H1 (cell line): ENCODE measurements at regions not wholly inside any gene's neighbourhood (a gene's known extent, or its start where the extent isn't known, plus 50 kb on each side); places are given as distances from the start of the nearest gene placed in this dataset.

Source experiments
- CTCF ChIA-PET: fragments of 300-600 bp; sonication (Branson Sonifier 250); formaldehyde crosslinking; loops from one replicate; lab custom pipeline; 2021; ENCODE audit not compliant: partially characterized antibody; lab: Charles Lee
- POLR2A ChIA-PET: fragments of 300-600 bp; sonication (Branson Sonifier 250); formaldehyde crosslinking; loops from one replicate; lab custom pipeline; 2021; ENCODE audit warnings: inconsistent platforms; ENCODE audit not compliant: partially characterized antibody; lab: Charles Lee
- DNase-seq, 2 experiments: peaks; one replicate each; pipeline versions ENCODE4 v3.0.0 to v3.0.0-alpha.2; 2010 to 2022; ENCODE audit warnings: low spot score in 2 of 2, low read depth in 1 of 2, mixed read lengths in 1 of 2
- FAIRE-seq: peaks from 2 replicates; lab custom pipeline; 2011; peaks lifted over from hg19 to GRCh38; lab: Jason Lieb, UNC
- H2AFZ ChIP-seq: 2 replicates; pipeline ENCODE4 v1.8.1; 2012; ENCODE audit warnings: low read length, inconsistent platforms
- H2AK5ac ChIP-seq: 2 replicates; pipeline ENCODE4 v1.6.1; 2013; ENCODE audit warnings: low read depth, low read length
- H2BK120ac ChIP-seq: replicated peaks from 2 replicates; pipeline ENCODE3; 2013; ENCODE audit warnings: low read depth, low read length, inconsistent platforms
- H2BK12ac ChIP-seq: 2 replicates; pipeline ENCODE4 v1.6.1; 2013; ENCODE audit warnings: low read depth, low read length
- H2BK15ac ChIP-seq: 2 replicates; pipeline ENCODE4 v1.6.1; 2013; ENCODE audit warnings: low read length
- H2BK20ac ChIP-seq: 2 replicates; pipeline ENCODE4 v1.6.1; 2013; ENCODE audit warnings: low read length
- H2BK5ac ChIP-seq: 2 replicates; pipeline ENCODE4 v1.6.1; 2013; ENCODE audit warnings: low read depth, low read length
- H3K14ac ChIP-seq: 2 replicates; pipeline ENCODE4 v1.6.1; 2013; ENCODE audit warnings: inconsistent platforms; ENCODE audit not compliant: insufficient read length
- H3K18ac ChIP-seq: 2 replicates; pipeline ENCODE4 v1.6.1; 2013; ENCODE audit warnings: low read length; ENCODE audit errors: extremely low read depth
- H3K23ac ChIP-seq: 2 replicates; pipeline ENCODE4 v1.6.1; 2013; ENCODE audit warnings: inconsistent platforms; ENCODE audit not compliant: insufficient read length
- H3K23me2 ChIP-seq: 2 replicates; pipeline ENCODE4 v1.6.1; 2013; ENCODE audit warnings: low read depth, low read length
- H3K27ac ChIP-seq: 2 replicates; pipeline ENCODE4 v1.6.1; 2011; ENCODE audit warnings: low read depth, low read length, inconsistent platforms
- H3K27me3 ChIP-seq, 4 experiments: replicated peaks in 1 of 4; 1 replicate in 1 of 4; 2 replicates in 3 of 4; pipeline versions ENCODE4 v1.6.1 to v1.8.1; 2011 to 2013; ENCODE audit warnings: low read length in 3 of 4, mild to moderate bottlenecking in 3 of 4, inconsistent platforms in 2 of 4, mixed read lengths in 2 of 4, moderate library complexity in 1 of 4; ENCODE audit not compliant: control insufficient read depth in 3 of 4, insufficient read depth in 3 of 4; ENCODE audit errors: extremely low read depth in 1 of 4
- H3K36me3 ChIP-seq, 4 experiments: 2 replicates each; pipeline versions ENCODE4 v1.6.1 to v1.8.1; 2011 to 2013; ENCODE audit warnings: mild to moderate bottlenecking in 4 of 4, low read length in 3 of 4, moderate library complexity in 2 of 4, control low read depth in 1 of 4, inconsistent platforms in 1 of 4; ENCODE audit not compliant: insufficient read depth in 4 of 4, control insufficient read depth in 2 of 4
- H3K4ac ChIP-seq: replicated peaks from 2 replicates; pipeline ENCODE3; 2013; ENCODE audit warnings: low read length, low read depth, mixed read lengths, inconsistent platforms; ENCODE audit not compliant: insufficient read length
- H3K4me1 ChIP-seq, 4 experiments: replicated peaks in 1 of 4; 1 replicate in 1 of 4; 2 replicates in 3 of 4; pipeline versions ENCODE4 v1.6.1 to v1.8.1; 2011 to 2013; ENCODE audit warnings: low read length in 3 of 4, inconsistent platforms in 2 of 4, mixed read lengths in 1 of 4; ENCODE audit not compliant: insufficient read depth in 4 of 4, control insufficient read depth in 3 of 4
- H3K4me2 ChIP-seq, 2 experiments: 2 replicates each; pipeline versions ENCODE4 v1.6.1 to v1.8.1; 2011 to 2013; ENCODE audit warnings: low read depth in 2 of 2, low read length in 2 of 2, control low read depth in 1 of 2, inconsistent platforms in 1 of 2, mild to moderate bottlenecking in 1 of 2; ENCODE audit not compliant: insufficient read depth in 1 of 2
- H3K4me3 ChIP-seq, 4 experiments: fragments of 200-600, 300-600 bp in 1 of 4; sonication (generic), shearing (Covaris generic), sonication (Bioruptor Twin) in 1 of 4; 2 replicates each; pipeline versions ENCODE4 v1.5.1 to v1.8.1; 2011 to 2016; ENCODE audit warnings: low read length in 4 of 4, low read depth in 3 of 4, control low read depth in 2 of 4, inconsistent platforms in 2 of 4, mild to moderate bottlenecking in 2 of 4, mixed read lengths in 1 of 4, moderate library complexity in 1 of 4; ENCODE audit not compliant: insufficient read depth in 2 of 4; ENCODE audit errors: extremely low read depth in 1 of 4
- H3K56ac ChIP-seq: replicated peaks from 2 replicates; pipeline ENCODE3; 2013; ENCODE audit warnings: low read depth, mild to moderate bottlenecking, mixed read lengths, low read length, inconsistent platforms; ENCODE audit not compliant: insufficient read length
- H3K79me1 ChIP-seq: 2 replicates; pipeline ENCODE4 v1.6.1; 2013; ENCODE audit warnings: low read depth, low read length, control low read depth
- H3K79me2 ChIP-seq, 2 experiments: 2 replicates each; pipeline versions ENCODE4 v1.6.1 to v1.8.1; 2012 to 2013; ENCODE audit warnings: low read length in 2 of 2, mild to moderate bottlenecking in 2 of 2, inconsistent platforms in 1 of 2; ENCODE audit not compliant: insufficient read depth in 2 of 2, control insufficient read depth in 1 of 2
- H3K9ac ChIP-seq, 4 experiments: replicated peaks in 1 of 4; 1 replicate in 1 of 4; 2 replicates in 3 of 4; pipeline versions ENCODE4 v1.6.1 to v1.8.1; 2011 to 2013; ENCODE audit warnings: low read depth in 3 of 4, low read length in 3 of 4, control low read depth in 2 of 4, mild to moderate bottlenecking in 2 of 4, moderate library complexity in 2 of 4, inconsistent platforms in 1 of 4; ENCODE audit errors: extremely low read depth in 1 of 4
- H3K9me3 ChIP-seq, 2 experiments: 2 replicates each; pipeline versions ENCODE4 v1.6.1 to v1.8.1; 2012 to 2013; ENCODE audit warnings: mild to moderate bottlenecking in 2 of 2, moderate library complexity in 2 of 2, control low read depth in 1 of 2, inconsistent platforms in 1 of 2, low read depth in 1 of 2, low read length in 1 of 2, mixed read lengths in 1 of 2; ENCODE audit not compliant: insufficient read depth in 2 of 2
- H4K20me1 ChIP-seq, 2 experiments: replicated peaks in 1 of 2; 2 replicates each; pipeline versions ENCODE3 to v1.8.1; 2011 to 2013; ENCODE audit warnings: inconsistent platforms in 2 of 2, low read length in 2 of 2, mild to moderate bottlenecking in 1 of 2; ENCODE audit not compliant: insufficient read depth in 2 of 2, control insufficient read depth in 1 of 2
- H4K5ac ChIP-seq: 2 replicates; pipeline ENCODE4 v1.6.1; 2013; ENCODE audit warnings: low read length, low read depth, mixed read lengths, inconsistent platforms; ENCODE audit not compliant: insufficient read length
- H4K8ac ChIP-seq: 2 replicates; pipeline ENCODE4 v1.8.0; 2013; ENCODE audit warnings: mild to moderate bottlenecking, moderate library complexity, low read length, inconsistent platforms; ENCODE audit not compliant: insufficient read depth; ENCODE audit errors: extremely low read depth
- H4K91ac ChIP-seq: replicated peaks from 2 replicates; pipeline ENCODE3; 2013; ENCODE audit warnings: low read length, mixed read lengths, inconsistent platforms; ENCODE audit not compliant: insufficient read length
- CHD1 ChIP-seq: IDR thresholded peaks from 2 replicates; pipeline ENCODE4 v1.6.1; 2012; ENCODE audit warnings: low read depth, low read length, improper control_type of control experiment
- CHD2 ChIP-seq: IDR thresholded peaks from 2 replicates; pipeline ENCODE4 v1.6.1; 2012; ENCODE audit warnings: low read length, improper control_type of control experiment
- EGR1 ChIP-seq: IDR thresholded peaks from 2 replicates; pipeline ENCODE4 v1.6.1; 2011; ENCODE audit warnings: low read depth, low read length, borderline replicate concordance
- EP300 ChIP-seq, 2 experiments: IDR thresholded peaks; 1 replicate in 1 of 2; 2 replicates in 1 of 2; pipeline ENCODE4 v1.6.1; 2011 to 2012; ENCODE audit warnings: low read depth in 2 of 2, low read length in 2 of 2, mild to moderate bottlenecking in 2 of 2, borderline replicate concordance in 1 of 2, inconsistent platforms in 1 of 2, moderate library complexity in 1 of 2
- EZH2 ChIP-seq: fragments of 200-600 bp; sonication (generic); IDR thresholded peaks from 2 replicates; pipeline ENCODE4 v1.7.1; 2012; ENCODE audit warnings: low read depth, mild to moderate bottlenecking, moderate library complexity, low read length, inconsistent platforms; ENCODE audit not compliant: severe bottlenecking
- GTF2F1 ChIP-seq: IDR thresholded peaks from 2 replicates; pipeline ENCODE4 v1.6.1; 2012; ENCODE audit warnings: low read depth, low read length, improper control_type of control experiment, borderline replicate concordance
- HDAC2 ChIP-seq, 2 experiments: fragments of 300-600 bp in 1 of 2; sonication (generic) in 1 of 2; IDR thresholded peaks; 2 replicates each; pipeline ENCODE4 v1.6.1; 2011 to 2012; ENCODE audit warnings: low read depth in 2 of 2, low read length in 2 of 2, mild to moderate bottlenecking in 2 of 2, moderate library complexity in 2 of 2, borderline replicate concordance in 1 of 2, inconsistent platforms in 1 of 2
- JUND ChIP-seq: IDR thresholded peaks from 2 replicates; pipeline ENCODE4 v1.6.1; 2011; ENCODE audit warnings: mild to moderate bottlenecking, improper control_type of control experiment, low read length
- POLR2A ChIP-seq, 2 experiments: IDR thresholded peaks; 1 replicate in 1 of 2; 2 replicates in 1 of 2; pipeline ENCODE4 v1.6.1; 2011; ENCODE audit warnings: low read depth in 2 of 2, low read length in 2 of 2, mild to moderate bottlenecking in 2 of 2; ENCODE audit errors: control extremely low read depth in 1 of 2
- RBBP5 ChIP-seq: IDR thresholded peaks from 2 replicates; pipeline ENCODE4 v1.7.1; 2012; ENCODE audit warnings: low read depth, mild to moderate bottlenecking, inconsistent platforms, low read length, moderate library complexity, borderline replicate concordance
- RFX5 ChIP-seq: IDR thresholded peaks from 2 replicates; pipeline ENCODE4 v1.6.1; 2011; ENCODE audit warnings: low read depth, low read length, improper control_type of control experiment, borderline replicate concordance
- SAP30 ChIP-seq: fragments of 300-600 bp; sonication (generic); IDR thresholded peaks from 2 replicates; pipeline ENCODE4 v1.7.1; 2012; ENCODE audit warnings: low read length, moderate library complexity, mild to moderate bottlenecking, inconsistent platforms; ENCODE audit not compliant: insufficient read depth, insufficient replicate concordance
- SIRT6 ChIP-seq: IDR thresholded peaks from one replicate; pipeline ENCODE4 v1.7.1; 2012; ENCODE audit warnings: low read length, inconsistent platforms
- SRF ChIP-seq: IDR thresholded peaks from 2 replicates; pipeline ENCODE4 v1.6.1; 2011; ENCODE audit warnings: mild to moderate bottlenecking, low read depth, low read length, moderate library complexity
- ZNF274 ChIP-seq: IDR thresholded peaks from 2 replicates; pipeline ENCODE4 v1.7.0; 2012; ENCODE audit warnings: low read length, borderline replicate concordance; ENCODE audit errors: extremely low read depth
- WGBS, 2 experiments: shearing (Covaris generic) in 1 of 2; methylation state at CpG; one replicate each; pipeline versions ENCODE4 v1.1.6 to v1.1.7; 2013 to 2015; ENCODE audit warnings: low lambda C conversion rate in 2 of 2, mixed read lengths in 2 of 2, inconsistent platforms in 1 of 2, low coverage in 1 of 2, missing lambda C conversion rate in 1 of 2; ENCODE audit not compliant: insufficient replicate concordance in 2 of 2, insufficient coverage in 1 of 2, insufficient read length in 1 of 2; ENCODE audit errors: extremely low coverage in 1 of 2, missing lambda C conversion rate in 1 of 2; 5-methylcytosine and 5-hydroxymethylcytosine counted together

DNA sequence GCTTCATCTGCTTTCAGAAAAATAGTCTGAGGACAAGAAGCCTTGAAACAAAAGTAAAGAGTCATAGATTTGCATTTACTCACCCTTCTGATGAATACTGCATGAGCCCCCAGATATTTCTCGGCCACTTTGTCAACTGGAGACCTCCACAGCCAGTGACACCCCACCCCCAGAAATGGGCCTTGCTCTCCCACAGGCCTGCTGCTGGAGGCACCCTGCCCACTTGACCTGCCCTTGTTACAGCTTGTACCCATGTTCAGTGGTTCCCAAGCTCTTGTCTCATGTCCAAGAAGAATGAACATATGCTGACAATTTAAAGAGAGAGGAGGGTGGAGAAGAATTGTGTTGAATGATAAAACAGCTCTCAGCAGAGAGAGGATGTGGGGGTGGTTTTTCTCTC lies 225.1 kb downstream of the DCAF12L2 start:
- H2BK15ac ChIP-seq: no peak overlapping the region
- no peak overlapping the region for H3K4me2 ChIP-seq
- H4K8ac ChIP-seq: no peak overlapping the region
- no peak overlapping the region for H3K27ac ChIP-seq
- H2AK5ac ChIP-seq: no peak overlapping the region
- H3K9ac ChIP-seq: no peak overlapping the region
- H4K91ac ChIP-seq: no peak overlapping the region
- no peak overlapping the region for H3K14ac ChIP-seq
- H2BK5ac ChIP-seq: no peak overlapping the region
- no peak overlapping the region for H3K18ac ChIP-seq
- H3K27me3 ChIP-seq: no peaks in the 10 kb centered on the region
- H3K23ac ChIP-seq: no peak overlapping the region
- H3K9me3 ChIP-seq: no peaks in the 10 kb centered on the region; a peak in 1 of 4 replicates
- no peak for DNase-seq
- ChIA-PET POLR2A (no interaction called here), CTCF (interaction anchor here (1.4 kb wide), 1 partner anchor 11 kb away, joined by 4 read pairs; no protein-coding TSS in a partner anchor)
- no CpG with 5 or more reads among the region's 1 CpG for WGBS, 2 experiments
- no peaks in the 10 kb centered on the region for H3K36me3 ChIP-seq
- H3K56ac ChIP-seq: no peak overlapping the region
- no peak overlapping the region for H4K5ac ChIP-seq
- no peak overlapping the region for H2AFZ ChIP-seq
- no peaks in the 10 kb centered on the region for H3K79me2 ChIP-seq
- H3K23me2 ChIP-seq: no peaks in the 10 kb centered on the region
- no peak overlapping the region for H2BK20ac ChIP-seq
- no peaks in the 10 kb centered on the region for H4K20me1 ChIP-seq
- H3K79me1 ChIP-seq: no peaks in the 10 kb centered on the region
- H2BK12ac ChIP-seq: no peak overlapping the region
- no peaks in the 10 kb centered on the region for H3K4me1 ChIP-seq
- H3K4me3 ChIP-seq: no peak overlapping the region
- FAIRE-seq: no peak
- H2BK120ac ChIP-seq: no peak overlapping the region
- H3K4ac ChIP-seq: no peak overlapping the region
- no peak for TF ChIP-seq CHD1
- no peak for TF ChIP-seq EGR1
- TF ChIP-seq SAP30: no peak
- TF ChIP-seq ZNF274: no peak
- TF ChIP-seq POLR2A (IDR thresholded peaks at IDR 0.05; ENCODE audit: control extremely low read depth in 1 of 2, low read depth in 2 of 2, low read length in 2 of 2): no peak
- no peak for TF ChIP-seq EP300 (IDR thresholded peaks at IDR 0.05; ENCODE audit: borderline replicate concordance in 1 of 2, low read depth in 2 of 2, low read length in 2 of 2)
- no peak for TF ChIP-seq HDAC2 (IDR thresholded peaks at IDR 0.05; ENCODE audit: borderline replicate concordance in 1 of 2, low read depth in 2 of 2, low read length in 2 of 2)
- TF ChIP-seq CHD2: no peak
- no peak for TF ChIP-seq RFX5
- no peak for TF ChIP-seq SIRT6
- TF ChIP-seq JUND: no peak
- TF ChIP-seq RBBP5: no peak
- TF ChIP-seq GTF2F1: no peak
- TF ChIP-seq EZH2: no peak
- TF ChIP-seq SRF: no peak
